Activated CD4-positive, alpha-beta T cell treated with anti-CD3 and anti-CD28 coated beads, Interleukin-2, Interleukin-4, amounts not matched to agents 100 ng/mL and 50 ng/mL, durations not matched to agents 16 hours and 8 hours (primary cell): ENCODE measurements at regions not wholly inside any gene's neighbourhood (a gene's known extent, or its start where the extent isn't known, plus 50 kb on each side); places are given as distances from the start of the nearest gene placed in this dataset.

Source experiments
- DNase-seq: peaks from one replicate; pipeline ENCODE4 v3.0.0-alpha.2; 2020; ENCODE audit warnings: low spot score

DNA sequence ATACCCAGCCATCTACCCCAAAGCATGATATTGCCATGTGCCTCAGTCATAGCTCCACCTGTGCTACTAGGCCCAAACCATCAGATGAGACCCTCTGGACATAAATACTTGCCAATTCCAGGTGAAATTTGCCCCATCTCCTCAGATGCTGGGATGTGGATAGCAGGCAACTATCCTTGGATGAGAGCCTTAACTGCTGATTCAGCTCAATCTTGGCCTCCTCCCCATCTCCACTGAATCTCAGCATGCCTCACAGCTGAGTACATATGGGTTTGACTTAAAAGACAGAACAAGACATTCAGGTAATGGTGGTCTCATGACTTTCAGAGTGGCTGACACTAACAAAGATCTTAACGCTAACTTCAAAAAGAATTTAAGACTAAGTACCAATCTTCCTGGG, 50.8 kb upstream of the KLHL13 start:
- no peak for DNase-seq

DNA sequence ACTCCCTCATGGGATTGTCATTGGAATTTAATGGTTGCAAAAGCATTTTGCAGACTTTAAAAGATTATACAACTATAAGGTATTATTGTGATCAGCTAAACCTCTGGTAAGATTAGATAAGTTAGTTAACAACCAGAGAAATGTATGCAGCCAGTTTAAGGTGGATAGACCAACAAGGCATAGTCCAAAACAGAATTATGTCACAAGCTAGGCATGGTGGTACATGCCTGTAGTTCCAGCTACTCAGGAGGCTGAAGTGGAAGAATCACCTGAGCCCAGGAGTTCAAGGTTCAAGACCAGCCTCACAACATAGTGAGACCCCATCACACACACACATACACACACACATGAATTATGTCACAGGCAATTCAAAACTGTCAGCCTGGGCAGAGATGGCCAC, 54.7 kb upstream of the KLHL13 start:
- no peak for DNase-seq

DNA sequence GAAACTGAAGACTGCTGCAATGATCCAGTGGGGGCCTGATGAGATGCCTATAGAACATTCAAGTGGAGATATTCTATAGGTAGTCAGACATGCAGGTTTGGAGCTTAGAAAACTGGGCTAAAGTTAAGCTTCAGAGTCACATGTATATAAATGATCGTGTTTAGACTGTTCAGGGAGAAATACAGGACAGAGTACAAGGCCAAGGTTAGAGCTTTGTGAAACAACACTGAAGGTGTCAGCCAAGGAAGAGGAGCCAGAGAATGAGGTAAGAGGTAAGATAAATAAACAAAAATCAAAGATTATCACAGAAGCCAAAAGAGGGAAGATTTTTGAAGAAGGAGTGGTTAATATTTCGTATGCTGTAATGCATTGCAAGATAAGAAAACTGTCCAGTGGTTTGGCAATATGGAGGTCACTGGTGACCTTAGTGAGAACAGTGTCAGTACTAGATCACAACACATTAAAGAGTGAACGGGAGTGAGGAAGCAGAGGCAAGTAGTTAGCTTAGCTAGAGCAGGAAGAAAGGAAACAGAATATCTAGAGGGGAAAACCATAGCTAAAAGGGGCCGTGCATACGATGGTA, 58.0 kb upstream of the KLHL13 start:
- no peak for DNase-seq

DNA sequence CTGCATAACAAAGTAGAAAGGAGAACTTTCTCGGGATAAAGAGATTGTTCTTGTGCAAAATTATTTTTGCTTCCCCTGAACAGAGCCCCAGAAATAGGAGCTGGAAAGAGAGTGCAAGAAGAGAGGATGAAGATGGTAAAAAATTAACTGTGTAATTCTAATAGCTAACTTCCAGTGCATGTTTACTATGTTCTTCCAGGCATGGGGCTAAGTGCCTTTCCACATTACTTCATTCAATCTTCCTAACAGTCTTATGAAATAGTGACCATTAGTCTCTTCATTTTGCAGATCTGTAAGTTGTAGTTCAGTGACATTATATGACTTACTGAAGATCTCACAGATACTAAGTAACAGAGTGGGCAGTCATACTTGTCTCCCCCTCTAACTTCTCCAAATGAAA, 61.1 kb upstream of the KLHL13 start:
- no peak for DNase-seq

DNA sequence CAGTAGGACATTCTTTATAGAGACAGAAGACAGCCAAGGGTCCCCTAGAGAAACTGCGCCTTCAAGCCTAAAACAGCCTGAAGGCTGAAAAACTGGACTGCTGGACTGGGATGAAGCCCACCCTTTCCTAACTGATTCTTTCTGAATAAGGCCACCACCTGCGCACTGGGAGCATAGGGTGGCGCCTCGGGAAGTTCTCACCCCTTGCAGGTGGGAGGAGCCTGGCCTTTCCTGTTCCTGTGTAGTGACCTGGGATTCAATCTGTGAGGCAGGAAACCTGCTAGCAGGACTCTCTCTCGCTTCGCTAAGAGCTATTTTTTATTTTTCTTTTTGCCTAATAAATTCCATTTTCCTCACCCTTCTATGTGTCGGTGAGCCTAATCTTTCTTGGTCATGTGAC, 61.8 kb upstream of the KLHL13 start:
- no peak for DNase-seq

DNA sequence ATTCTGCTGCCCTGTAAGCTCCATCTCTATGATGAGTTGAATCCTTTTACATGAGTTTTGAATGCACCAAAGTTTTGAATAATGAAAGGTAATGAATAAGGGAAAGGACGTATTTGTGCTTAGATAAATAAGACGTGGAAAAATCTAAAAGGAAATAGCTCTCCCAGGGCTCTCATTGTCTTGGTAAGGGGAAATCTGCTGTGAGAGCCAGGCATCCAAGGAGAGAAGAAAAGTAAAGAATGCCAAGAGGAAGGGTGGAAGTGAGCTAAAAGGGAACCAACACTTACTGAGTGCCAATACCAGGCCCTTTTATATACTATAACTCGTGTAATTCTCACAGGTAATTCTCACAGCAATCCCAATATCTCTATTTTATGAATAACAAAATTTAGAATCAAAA, 62.6 kb upstream of the KLHL13 start:
- no peak for DNase-seq

DNA sequence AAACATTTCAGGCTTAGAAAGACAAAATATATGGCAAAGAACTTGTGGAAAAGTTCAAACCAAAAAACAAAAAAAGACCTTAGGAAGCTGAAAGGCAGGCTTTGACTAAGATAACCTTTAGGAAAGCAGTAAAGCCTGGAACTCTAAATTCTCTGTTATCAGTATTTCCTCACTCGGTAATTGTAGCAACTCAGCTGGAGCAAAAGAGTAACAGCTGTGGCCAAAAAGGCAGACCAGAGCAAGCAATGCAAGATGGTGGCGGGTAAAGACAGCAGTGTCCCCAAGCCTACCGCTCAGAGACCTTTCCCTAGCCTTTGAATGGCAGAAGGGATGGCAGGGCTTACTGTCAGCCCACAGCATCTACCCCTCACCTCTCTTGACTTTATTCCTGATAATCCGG, 63.1 kb upstream of the KLHL13 start:
- no peak for DNase-seq

DNA sequence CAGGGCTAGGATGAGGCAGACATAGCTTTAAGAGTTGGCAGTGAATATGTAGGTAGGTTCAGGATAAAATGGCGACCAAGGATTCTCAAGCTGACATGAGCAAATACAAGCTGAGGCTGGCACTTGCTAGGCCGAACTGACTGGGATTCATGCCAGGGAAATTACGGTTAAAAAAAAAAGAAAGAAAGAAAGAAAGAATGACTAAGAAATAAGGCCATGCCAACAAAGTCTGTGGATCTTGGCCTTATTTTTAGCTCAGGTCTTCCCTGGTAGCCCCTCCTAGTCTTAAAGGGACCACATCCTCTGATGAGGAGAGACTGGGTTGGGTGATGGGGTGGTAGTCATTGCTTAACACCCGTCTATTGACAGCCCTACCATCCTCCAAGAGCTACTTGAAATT, 64.4 kb upstream of the KLHL13 start:
- DNase-seq: no peak

DNA sequence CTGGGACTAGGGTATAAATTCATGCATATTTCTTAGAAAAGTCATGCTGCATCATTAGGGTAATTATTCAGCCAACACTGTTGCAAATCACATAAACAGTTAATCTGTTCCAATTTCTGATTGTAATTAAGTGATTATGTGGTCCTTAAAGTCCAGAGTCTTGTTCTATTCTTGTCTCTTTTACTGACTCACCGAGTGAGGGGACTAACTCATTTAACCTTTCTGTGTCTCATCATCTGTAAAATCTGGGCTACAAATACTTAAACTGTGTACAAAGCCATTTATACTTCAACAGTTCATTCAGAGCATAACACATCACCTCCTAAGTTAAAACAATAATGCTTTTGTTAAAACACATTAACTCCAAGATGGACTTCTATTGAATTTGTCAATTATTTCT, 65.4 kb upstream of the KLHL13 start:
- DNase-seq: no peak

DNA sequence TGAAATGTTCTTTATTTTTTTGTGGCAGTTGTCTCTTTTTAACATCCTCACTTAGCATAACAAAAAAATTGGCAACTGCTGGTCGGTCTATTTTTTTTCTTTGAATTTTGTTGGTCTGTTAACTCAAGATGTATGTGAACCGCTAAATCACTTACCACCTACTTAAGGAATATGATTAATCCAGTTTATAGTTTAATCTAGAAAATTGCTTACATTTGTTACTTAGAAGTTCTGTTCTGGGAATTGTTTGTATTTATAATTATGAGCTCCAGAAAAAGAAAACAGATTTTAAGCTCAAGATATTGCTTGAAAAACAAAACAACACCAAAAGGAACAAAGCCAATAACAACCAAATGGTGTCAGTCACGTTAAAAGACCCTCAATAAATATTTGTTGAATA, 66.1 kb upstream of the KLHL13 start:
- no peak for DNase-seq

DNA sequence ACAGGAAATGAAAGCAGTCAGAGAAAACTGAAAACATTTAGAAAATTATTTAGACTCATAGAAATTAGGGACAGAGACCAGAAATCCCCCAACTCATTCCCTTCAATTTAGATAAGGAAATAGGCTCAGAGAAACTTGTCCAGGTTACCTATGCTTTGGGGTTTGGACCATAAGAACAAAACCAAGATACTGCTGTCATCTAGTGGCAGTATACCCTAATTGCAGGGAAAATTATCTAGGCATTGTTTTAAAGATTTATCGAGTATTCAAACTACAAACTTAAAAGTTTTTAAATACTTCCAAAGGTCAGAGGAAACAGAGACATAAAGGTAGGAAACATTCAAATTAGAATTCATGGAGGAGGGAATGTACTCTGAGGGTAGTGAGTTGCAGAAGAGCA, 67.0 kb upstream of the KLHL13 start:
- no peak for DNase-seq

DNA sequence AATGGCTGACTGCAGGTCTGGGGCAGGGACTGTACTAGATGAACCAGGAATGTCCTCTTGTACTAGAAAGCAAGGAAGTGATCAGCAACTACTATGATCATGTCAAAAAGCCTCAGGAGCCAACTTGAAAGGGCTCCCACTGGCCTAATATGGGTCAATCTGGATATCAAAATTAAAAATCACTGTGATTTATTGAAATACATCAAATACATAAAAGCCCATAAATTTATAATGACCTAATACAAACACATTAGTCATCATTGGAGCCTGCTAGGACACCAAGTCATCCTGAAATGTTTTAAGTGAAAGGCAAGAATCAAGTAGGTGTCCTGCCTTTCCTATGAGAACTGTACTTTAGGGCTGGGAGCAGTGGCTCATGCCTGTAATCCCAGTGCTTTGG, 70.5 kb upstream of the KLHL13 start:
- no peak for DNase-seq

DNA sequence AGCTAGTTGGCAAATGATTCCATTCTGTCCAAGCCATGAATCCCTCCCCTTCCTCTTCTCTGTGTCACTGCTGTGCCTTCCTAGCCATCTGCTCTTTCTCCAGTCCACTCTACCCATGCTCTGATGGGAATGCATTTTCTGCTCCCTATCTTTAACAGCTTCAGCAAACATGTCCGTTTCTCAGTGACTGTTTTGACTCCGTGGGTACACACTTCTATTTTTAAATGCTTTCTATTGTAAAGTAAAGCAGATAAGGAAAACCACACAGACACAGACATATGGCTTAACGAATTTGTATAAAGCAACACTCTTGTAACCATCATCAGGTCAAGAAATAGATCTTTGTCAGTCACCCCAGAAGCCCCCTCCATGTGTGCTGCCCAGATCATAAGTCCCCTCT, 72.4 kb upstream of the KLHL13 start:
- no peak for DNase-seq

DNA sequence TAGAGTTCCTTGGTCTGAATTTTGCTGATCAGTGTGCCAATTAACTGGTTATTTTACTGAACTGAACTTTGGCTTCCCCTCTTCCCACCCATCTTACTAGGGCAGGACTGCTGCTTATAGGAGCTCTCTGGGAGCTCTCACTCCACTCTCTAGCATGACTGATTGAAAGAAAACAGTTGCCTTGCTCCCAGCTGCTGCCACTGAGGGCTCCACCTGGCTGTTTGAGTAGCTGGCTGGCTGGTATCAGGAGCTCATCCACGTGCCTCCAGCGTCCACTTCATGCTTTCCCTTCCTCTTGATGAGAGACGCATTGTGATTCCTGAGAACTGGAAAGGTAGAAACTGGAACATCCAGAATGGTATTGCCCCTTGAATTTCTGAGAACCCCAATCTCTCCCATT, 73.0 kb upstream of the KLHL13 start:
- no peak for DNase-seq

DNA sequence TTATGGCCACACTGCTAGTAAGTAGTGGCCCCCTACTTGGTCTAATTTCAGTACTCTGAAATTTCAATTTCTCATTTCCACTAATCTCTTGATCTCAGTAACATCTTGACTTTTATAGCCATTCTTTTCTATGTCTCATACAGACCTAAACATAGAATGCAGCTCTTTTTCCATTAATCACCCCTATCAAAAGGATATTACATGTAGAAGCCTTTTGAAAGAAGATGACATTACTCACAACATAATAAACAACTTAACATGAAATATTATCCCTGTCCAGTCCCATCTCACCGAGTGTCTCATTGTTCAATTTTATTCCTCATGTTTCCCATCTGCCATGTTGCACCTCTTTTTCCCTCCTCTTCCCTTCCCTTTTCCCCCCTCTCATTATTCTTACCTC, 81.1 kb upstream of the KLHL13 start:
- no peak for DNase-seq

DNA sequence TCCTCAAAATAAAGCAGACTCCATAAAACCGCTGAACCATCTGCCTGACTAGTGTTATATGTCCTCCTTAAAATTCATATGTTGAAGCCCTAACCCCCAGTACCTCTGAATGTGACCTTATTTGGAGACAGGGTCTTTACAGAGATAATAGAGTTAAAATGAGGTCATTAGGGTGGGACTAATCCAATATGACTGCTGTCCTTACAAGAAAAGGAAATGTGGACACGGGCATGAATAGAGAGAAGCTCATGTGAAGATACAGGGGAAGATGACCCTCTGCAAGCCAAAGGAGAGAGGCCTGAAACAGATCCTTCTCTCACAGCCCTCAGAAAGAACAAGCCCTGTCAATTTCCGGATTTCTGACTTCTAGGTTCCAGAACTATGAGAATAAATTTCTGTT, 82.0 kb upstream of the KLHL13 start:
- DNase-seq: no peak

DNA sequence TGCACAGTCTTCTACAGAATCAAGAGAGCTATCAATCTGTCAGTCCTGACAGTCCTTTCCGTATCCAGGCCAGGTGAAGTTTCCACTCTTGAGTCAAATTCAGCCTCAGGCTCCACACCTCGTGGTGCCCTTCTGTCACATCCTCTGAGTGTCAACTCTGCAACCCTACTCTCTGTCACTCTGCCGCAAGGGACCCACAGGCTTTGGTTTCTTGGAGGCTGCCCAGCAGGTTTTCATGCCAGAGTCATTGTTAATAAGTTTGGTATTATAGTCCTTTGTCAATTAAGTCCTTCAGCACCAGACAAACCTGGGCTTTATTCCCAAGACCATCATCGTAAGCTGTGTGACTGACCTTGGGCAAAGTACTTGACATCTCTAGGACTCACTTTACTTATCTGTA, 83.4 kb upstream of the KLHL13 start:
- no peak for DNase-seq

DNA sequence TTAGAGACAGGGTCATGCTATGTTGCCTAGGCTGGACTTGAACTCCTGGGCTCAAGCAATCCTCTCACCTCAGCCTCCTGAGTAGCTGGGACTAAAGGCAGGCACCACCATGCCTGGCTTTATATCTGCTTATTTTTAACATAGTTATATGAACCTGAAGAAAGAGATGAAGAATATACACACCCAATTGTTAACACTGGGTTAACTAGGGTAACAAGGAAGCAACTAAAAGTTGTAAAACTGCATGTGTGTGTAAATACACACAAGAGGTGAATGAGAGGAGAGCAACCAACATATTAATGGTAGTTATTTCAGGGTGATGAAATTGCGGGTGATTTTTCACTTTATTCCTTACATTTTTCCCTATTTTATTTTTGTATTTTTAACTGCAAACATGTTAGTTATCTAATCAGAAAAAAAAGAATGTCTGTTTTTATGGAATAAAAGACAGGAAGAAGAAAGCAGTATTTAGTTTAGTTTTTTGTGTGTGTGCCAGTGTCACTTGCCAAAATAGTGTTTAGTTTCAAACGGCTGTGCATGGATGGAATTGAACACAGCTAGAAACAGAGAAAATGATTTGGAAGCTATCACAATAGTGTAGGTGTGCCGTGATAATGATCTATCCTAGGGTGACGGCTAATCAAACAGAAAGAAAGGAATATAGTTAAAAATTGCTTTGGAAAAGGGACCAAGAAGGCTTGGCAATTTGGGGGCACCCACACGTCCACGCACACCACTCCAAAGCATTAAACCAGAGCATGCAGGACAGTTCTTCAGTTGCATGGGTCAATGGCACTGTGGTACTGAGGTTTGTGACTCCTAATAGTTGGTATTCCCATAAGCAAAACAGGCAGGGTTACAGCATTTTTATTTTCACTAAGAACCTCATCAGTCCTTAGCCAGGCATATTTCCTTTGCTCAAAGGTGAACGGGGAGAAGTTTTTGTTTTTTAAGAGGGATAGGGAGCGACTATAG, 89.1 kb upstream of the KLHL13 start:
- DNase-seq: no peak

DNA sequence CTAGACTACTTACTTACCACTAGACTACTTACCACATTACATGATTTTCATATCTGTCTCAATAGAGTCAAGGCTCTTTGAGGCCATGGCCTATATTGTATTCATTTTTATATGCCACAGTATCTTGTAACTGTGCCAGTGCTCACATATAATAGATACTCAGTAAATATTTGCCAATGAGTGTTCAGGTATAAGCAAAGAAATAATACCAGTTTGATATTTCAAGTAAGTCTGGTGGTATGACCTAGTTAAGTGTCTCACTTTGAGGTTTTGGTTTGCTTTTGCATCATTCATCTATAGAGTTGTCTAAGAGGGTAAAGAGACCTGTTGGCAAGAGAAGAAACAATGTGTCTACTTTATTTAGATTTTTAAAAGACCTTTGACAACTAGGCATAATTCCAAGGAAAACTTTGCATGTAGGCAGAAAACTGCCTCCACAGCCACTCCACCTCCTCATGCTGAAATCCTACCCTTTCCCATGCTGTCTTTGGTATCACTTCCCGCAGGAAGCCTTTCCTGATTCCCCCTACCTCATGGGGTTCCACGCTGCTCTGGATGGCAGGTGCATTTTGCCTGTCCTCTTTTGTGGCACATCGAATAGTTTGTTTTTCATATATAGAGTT, 91.3 kb upstream of the KLHL13 start:
- no peak for DNase-seq

DNA sequence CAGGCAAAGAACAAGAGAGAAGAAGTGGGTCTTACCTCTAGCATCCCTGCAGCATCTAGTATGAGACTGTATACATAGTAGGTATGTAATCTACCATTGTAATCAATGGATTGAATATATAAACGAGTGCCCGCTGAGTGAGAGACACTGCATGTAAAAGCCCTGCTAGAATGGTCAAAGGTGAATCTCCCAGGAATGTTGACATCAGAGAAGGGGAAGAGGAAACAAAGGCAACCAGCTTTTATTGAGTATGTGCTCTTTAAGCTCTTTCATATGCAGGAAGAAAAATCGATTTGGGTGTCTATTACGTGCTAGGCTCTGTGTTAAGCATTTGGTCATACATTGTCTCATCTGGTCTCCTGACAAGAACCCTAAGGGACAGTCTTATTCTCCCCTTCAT, 91.9 kb upstream of the KLHL13 start:
- no peak for DNase-seq

DNA sequence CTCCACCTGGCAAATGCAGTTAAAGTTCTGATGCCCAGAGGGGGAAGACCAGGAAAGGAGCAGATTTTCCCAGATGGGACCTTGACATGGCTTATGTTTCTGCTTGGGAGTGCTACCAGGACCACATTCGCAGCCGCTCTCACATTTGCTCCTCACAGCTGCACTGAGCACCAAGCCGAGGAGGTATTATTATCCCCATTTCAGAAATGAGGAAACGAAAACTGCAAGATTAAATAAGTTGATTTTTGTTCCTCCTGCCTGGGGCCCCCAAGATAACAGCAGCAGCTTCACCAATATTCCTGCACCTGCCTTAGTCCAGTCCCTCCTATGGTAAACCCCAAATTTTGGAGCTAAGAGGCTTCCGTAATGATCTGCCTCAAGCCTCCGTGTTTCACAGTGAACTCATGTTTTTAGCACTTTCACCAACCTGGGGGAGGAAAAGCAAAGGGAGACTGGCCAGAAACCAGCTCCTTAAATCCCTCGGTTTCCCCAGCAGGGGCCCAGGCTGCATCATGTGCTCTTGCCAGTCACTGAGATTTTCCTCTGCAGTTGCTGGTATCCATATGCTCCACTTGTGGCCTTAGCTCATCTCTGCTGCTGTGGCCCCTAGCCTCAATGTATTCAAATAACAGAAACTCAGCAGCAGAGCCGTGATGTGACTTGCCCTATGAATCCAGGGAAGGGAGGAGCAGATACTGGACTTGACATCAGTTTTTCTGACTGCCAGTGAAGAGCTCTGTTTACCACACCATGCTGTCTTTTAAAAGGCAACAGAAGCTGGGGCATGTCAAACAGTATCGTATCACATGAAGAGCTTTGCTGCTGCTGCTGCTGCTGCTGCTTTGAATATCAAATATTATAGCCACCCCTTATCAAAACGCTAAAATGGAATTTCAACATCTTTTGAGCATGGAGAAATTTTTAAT, 95.5 kb upstream of the KLHL13 start:
- no peak for DNase-seq

DNA sequence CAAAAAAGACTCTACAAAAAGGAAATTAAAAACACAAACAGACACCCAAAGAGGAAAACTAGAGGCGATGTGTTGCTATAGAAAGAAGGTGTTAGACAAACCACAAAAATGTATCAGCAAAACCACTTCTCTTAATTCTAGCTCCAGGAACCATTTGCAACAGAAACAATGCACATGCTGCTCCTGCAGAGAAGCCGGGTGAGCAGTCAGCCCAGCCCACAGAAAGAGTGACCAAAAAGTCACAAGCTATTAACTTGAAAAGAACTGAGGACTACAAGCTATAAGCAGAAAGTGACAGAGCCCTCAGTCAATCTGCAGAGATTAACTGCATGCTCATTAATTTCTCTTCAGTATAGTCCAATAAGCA, 96.2 kb upstream of the KLHL13 start:
- DNase-seq: no peak
